IMR-90 (cell line): ENCODE measurements at regions not wholly inside any gene's neighbourhood (a gene's known extent, or its start where the extent isn't known, plus 50 kb on each side); places are given as distances from the start of the nearest gene placed in this dataset.

Experiments used
- ATAC-seq: fragments of 200-7000 bp; cut with Tn5 transposase; 2 replicates; pipeline ENCODE4 v1.9.1; 2020; ENCODE audit warnings: low read depth, mild to moderate bottlenecking, moderate library complexity
- BruUV-seq: library from RNA; stranded (reverse); fragments of 400-500 nt; replicated peaks from 2 replicates; lab custom pipeline; 2021; lab: Mats Ljungman, UMichigan
- CTCF ChIA-PET: fragments of 300-600 bp; formaldehyde crosslinking; extraction: SDS; loops from one replicate; lab custom pipeline; 2021; ENCODE audit warnings: antibody characterized with exemption; lab: Yijun Ruan, JAX
- POLR2A ChIA-PET: fragments of 300-600 bp; sonication (Branson Sonifier 250); formaldehyde crosslinking; loops from one replicate; lab custom pipeline; 2022; ENCODE audit warnings: antibody characterized with exemption; ENCODE audit not compliant: unreplicated experiment; lab: Charles Lee
- DNase-seq: peaks from one replicate; pipeline ENCODE4 v3.0.0; 2013
- H2AFZ ChIP-seq: replicated peaks from 2 replicates; pipeline ENCODE3; 2013; ENCODE audit warnings: low read length, mild to moderate bottlenecking; ENCODE audit not compliant: poor library complexity
- H2AK5ac ChIP-seq: 2 replicates; pipeline ENCODE4 v1.6.1; 2013; ENCODE audit warnings: low read depth, low read length, inconsistent platforms
- H2AK9ac ChIP-seq: replicated peaks from 2 replicates; pipeline ENCODE3; 2013; ENCODE audit warnings: mild to moderate bottlenecking, low read depth, low read length, moderate library complexity; ENCODE audit not compliant: poor library complexity
- H2BK120ac ChIP-seq: 2 replicates; pipeline ENCODE4 v1.6.1; 2013; ENCODE audit warnings: low read depth, low read length, inconsistent platforms
- H2BK15ac ChIP-seq: 3 replicates; pipeline ENCODE4 v1.6.1; 2013; ENCODE audit warnings: low read depth, low read length, inconsistent platforms
- H2BK20ac ChIP-seq: 2 replicates; pipeline ENCODE4 v1.6.1; 2013; ENCODE audit warnings: low read depth, mild to moderate bottlenecking, inconsistent platforms, low read length, moderate library complexity
- H2BK5ac ChIP-seq: 2 replicates; pipeline ENCODE4 v1.6.1; 2013; ENCODE audit warnings: mild to moderate bottlenecking, low read depth, low read length, inconsistent platforms; ENCODE audit not compliant: poor library complexity, severe bottlenecking
- H3K14ac ChIP-seq: replicated peaks from 2 replicates; pipeline ENCODE4 v1.6.1; 2013; ENCODE audit warnings: low read depth, low read length, inconsistent platforms
- H3K18ac ChIP-seq: 2 replicates; pipeline ENCODE4 v1.6.1; 2013; ENCODE audit warnings: low read depth, low read length, control low read depth
- H3K23ac ChIP-seq: 2 replicates; pipeline ENCODE4 v1.6.1; 2013; ENCODE audit warnings: low read depth, low read length, inconsistent platforms
- H3K27ac ChIP-seq: 2 replicates; pipeline ENCODE4 v1.5.1; 2013; ENCODE audit warnings: mild to moderate bottlenecking, control low read depth, low read length; ENCODE audit not compliant: insufficient read depth
- H3K27me3 ChIP-seq: 2 replicates; pipeline ENCODE4 v1.6.1; 2013; ENCODE audit warnings: low read length; ENCODE audit not compliant: control insufficient read depth, insufficient read depth
- H3K36me3 ChIP-seq: 2 replicates; pipeline ENCODE4 v1.6.1; 2013; ENCODE audit warnings: low read length, mixed read lengths; ENCODE audit not compliant: control insufficient read depth, insufficient read depth
- H3K4ac ChIP-seq: 2 replicates; pipeline ENCODE4 v1.6.1; 2013; ENCODE audit warnings: low read depth, low read length, inconsistent platforms
- H3K4me1 ChIP-seq: 2 replicates; pipeline ENCODE4 v1.6.1; 2013; ENCODE audit warnings: low read length, mixed read lengths; ENCODE audit not compliant: control insufficient read depth, insufficient read depth
- H3K4me2 ChIP-seq: 2 replicates; pipeline ENCODE4 v1.6.1; 2013; ENCODE audit warnings: low read depth, mild to moderate bottlenecking, control low read depth, low read length, moderate library complexity
- H3K4me3 ChIP-seq: 2 replicates; pipeline ENCODE4 v1.5.1; 2013; ENCODE audit warnings: low read depth, mild to moderate bottlenecking, control low read depth, low read length, moderate library complexity; ENCODE audit not compliant: insufficient read depth
- H3K56ac ChIP-seq: 2 replicates; pipeline ENCODE4 v1.6.1; 2013; ENCODE audit warnings: low read length, inconsistent platforms; ENCODE audit not compliant: insufficient read depth; ENCODE audit errors: extremely low read depth
- H3K79me1 ChIP-seq, 2 experiments: 2 replicates each; pipeline ENCODE4 v1.6.1; 2013; ENCODE audit warnings: low read length in 2 of 2, inconsistent platforms in 1 of 2, low read depth in 1 of 2
- H3K9ac ChIP-seq: 2 replicates; pipeline ENCODE4 v1.6.1; 2013; ENCODE audit warnings: low read depth, low read length, control low read depth
- H3K9me1 ChIP-seq: 2 replicates; pipeline ENCODE4 v1.6.1; 2013; ENCODE audit warnings: low read length, inconsistent platforms; ENCODE audit not compliant: insufficient read depth
- H3K9me3 ChIP-seq: 2 replicates; pipeline ENCODE4 v1.6.1; 2013; ENCODE audit warnings: low read length; ENCODE audit not compliant: control insufficient read depth, insufficient read depth
- H4K20me1 ChIP-seq: 2 replicates; pipeline ENCODE4 v1.6.1; 2013; ENCODE audit warnings: low read length, inconsistent platforms; ENCODE audit not compliant: insufficient read depth
- H4K5ac ChIP-seq: 2 replicates; pipeline ENCODE4 v1.6.1; 2013; ENCODE audit warnings: mild to moderate bottlenecking, low read depth, low read length, control low read depth
- H4K8ac ChIP-seq, 2 experiments: 2 replicates each; pipeline ENCODE4 v1.6.1; 2013; ENCODE audit warnings: low read depth in 2 of 2, low read length in 2 of 2, control low read depth in 1 of 2, inconsistent platforms in 1 of 2
- H4K91ac ChIP-seq: 2 replicates; pipeline ENCODE4 v1.6.1; 2013; ENCODE audit warnings: low read depth, low read length, inconsistent platforms; ENCODE audit not compliant: insufficient read depth
- BHLHE40 ChIP-seq: fragments of 150-350 bp; IDR thresholded peaks from 2 replicates; pipeline ENCODE4 v1.6.1; 2016; ENCODE audit warnings: mild to moderate bottlenecking, low read depth, low read length
- CEBPB ChIP-seq: IDR thresholded peaks from 2 replicates; pipeline ENCODE4 v1.6.1; 2012; ENCODE audit warnings: low read depth, low read length, improper control_type of control experiment
- FOS ChIP-seq: fragments of 150-350 bp; IDR thresholded peaks from 2 replicates; pipeline ENCODE4 v1.6.1; 2016; ENCODE audit warnings: low read depth, low read length
- MAFK ChIP-seq: IDR thresholded peaks from 2 replicates; pipeline ENCODE4 v1.6.1; 2012; ENCODE audit warnings: low read depth, low read length, improper control_type of control experiment
- MAZ ChIP-seq: IDR thresholded peaks from 2 replicates; pipeline ENCODE4 v1.6.1; 2012; ENCODE audit warnings: low read depth, mild to moderate bottlenecking, low read length, improper control_type of control experiment, moderate library complexity, borderline replicate concordance
- MXI1 ChIP-seq: IDR thresholded peaks from 2 replicates; pipeline ENCODE4 v1.6.1; 2012; ENCODE audit warnings: low read depth, mild to moderate bottlenecking, low read length, moderate library complexity, borderline replicate concordance
- NFE2L2 ChIP-seq: fragments of 150-350 bp; IDR thresholded peaks from 2 replicates; pipeline ENCODE4 v1.6.1; 2016; ENCODE audit warnings: low read depth, mild to moderate bottlenecking, low read length
- POLR2A ChIP-seq: IDR thresholded peaks from 2 replicates; pipeline ENCODE4 v1.6.1; 2012; ENCODE audit warnings: mild to moderate bottlenecking, low read depth, low read length
- RAD21 ChIP-seq: IDR thresholded peaks from 2 replicates; pipeline ENCODE4 v1.6.1; 2012; ENCODE audit warnings: low read length, improper control_type of control experiment
- RCOR1 ChIP-seq: IDR thresholded peaks from 2 replicates; pipeline ENCODE4 v1.6.1; 2012; ENCODE audit warnings: mild to moderate bottlenecking, low read length, improper control_type of control experiment; ENCODE audit not compliant: insufficient replicate concordance
- RFX5 ChIP-seq: IDR thresholded peaks from 2 replicates; pipeline ENCODE4 v1.8.0; 2012; ENCODE audit warnings: low read depth, mild to moderate bottlenecking, low read length, moderate library complexity
- SMC3 ChIP-seq: fragments of 150-350 bp; IDR thresholded peaks from 2 replicates; pipeline ENCODE4 v1.6.1; 2016; ENCODE audit warnings: low read depth, mild to moderate bottlenecking, antibody characterized with exemption, low read length, moderate library complexity
- WGBS, 2 experiments: methylation state at CpG; one replicate each; pipeline versions ENCODE4 v1.1.5 to v1.1.7; 2013; ENCODE audit warnings: missing lambda C conversion rate in 2 of 2; ENCODE audit not compliant: insufficient read length in 1 of 2; ENCODE audit errors: extremely low coverage in 2 of 2; 5-methylcytosine and 5-hydroxymethylcytosine counted together
- dilution Hi-C: fragments of 300-500 bp; cut with HindIII; formaldehyde crosslinking; loops from one replicate; pipeline ENCODE4 v1.14.3; 2018; ENCODE audit warnings: low sequenced_read_pairs; ENCODE audit not compliant: unreplicated experiment
- in situ Hi-C: fragments of 300-500 bp; cut with MboI; formaldehyde crosslinking; loops from 3 replicates; pipeline ENCODE4 v1.14.3; 2019; ENCODE audit warnings: low sequenced_read_pairs, inconsistent platforms, mixed read lengths
- intact Hi-C: fragments of 100-400 bp; cut with micrococcal nuclease; formaldehyde crosslinking; loops from 2 replicates; pipeline ENCODE4 v1.10.0; 2022
- TF ChIP-seq, protein P1 (sequence below): conservative IDR thresholded peaks from 2 replicates; pipeline ENCODE4 v1.5.1; 2012; ENCODE audit warnings: mild to moderate bottlenecking, low read depth, low read length, improper control_type of control experiment
- TF ChIP-seq, protein P2 (sequence below): fragments of 150-350 bp; IDR thresholded peaks from 2 replicates; pipeline ENCODE4 v1.6.1; 2016; ENCODE audit warnings: low read depth, mild to moderate bottlenecking, low read length, moderate library complexity, borderline replicate concordance
- TF ChIP-seq, protein P3 (sequence below): fragments of 150-350 bp; IDR thresholded peaks from 2 replicates; pipeline ENCODE4 v1.6.1; 2017; ENCODE audit warnings: mild to moderate bottlenecking, antibody characterized with exemption, low read length, low read depth

DNA sequence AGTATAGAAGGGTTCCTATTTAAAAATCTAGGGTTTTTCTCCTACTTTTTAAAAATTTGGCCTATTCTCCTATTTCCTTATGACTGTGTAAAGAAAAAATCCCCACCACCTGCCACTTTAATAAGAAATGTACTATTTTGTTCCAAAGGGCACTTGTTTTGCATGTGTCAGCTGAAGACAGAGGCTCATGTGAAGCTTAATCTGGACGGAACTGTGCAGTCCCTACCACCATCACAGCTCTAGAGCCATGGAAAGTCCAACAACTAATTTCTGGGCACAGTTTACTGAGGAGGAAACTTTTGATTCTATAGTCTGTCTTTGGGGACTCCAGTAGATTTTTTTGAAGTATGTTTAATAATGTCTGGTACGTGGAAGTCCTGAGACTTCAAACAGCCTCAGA is 60.0 kb upstream of the AHI1 start:
- CTCF ChIA-PET: no interaction called here
- no peak overlapping the region for H3K56ac ChIP-seq
- H4K91ac ChIP-seq: no peak overlapping the region
- H3K18ac ChIP-seq: no peak overlapping the region
- DNase-seq: no peak
- H3K4me2 ChIP-seq: no peak overlapping the region
- no peaks in the 10 kb centered on the region for H3K27me3 ChIP-seq
- in situ Hi-C loops: no loop called here
- no peak overlapping the region for H3K4ac ChIP-seq
- no peak overlapping the region for H2BK20ac ChIP-seq
- intact Hi-C loops: no loop called here
- dilution Hi-C loops: no loop called here
- H3K23ac ChIP-seq: no peak overlapping the region
- BruUV-seq: no TSS peak
- no peak for ATAC-seq
- H2BK5ac ChIP-seq: no peak overlapping the region
- no peak for TF ChIP-seq NFE2L2
- TF ChIP-seq, protein P1, sequence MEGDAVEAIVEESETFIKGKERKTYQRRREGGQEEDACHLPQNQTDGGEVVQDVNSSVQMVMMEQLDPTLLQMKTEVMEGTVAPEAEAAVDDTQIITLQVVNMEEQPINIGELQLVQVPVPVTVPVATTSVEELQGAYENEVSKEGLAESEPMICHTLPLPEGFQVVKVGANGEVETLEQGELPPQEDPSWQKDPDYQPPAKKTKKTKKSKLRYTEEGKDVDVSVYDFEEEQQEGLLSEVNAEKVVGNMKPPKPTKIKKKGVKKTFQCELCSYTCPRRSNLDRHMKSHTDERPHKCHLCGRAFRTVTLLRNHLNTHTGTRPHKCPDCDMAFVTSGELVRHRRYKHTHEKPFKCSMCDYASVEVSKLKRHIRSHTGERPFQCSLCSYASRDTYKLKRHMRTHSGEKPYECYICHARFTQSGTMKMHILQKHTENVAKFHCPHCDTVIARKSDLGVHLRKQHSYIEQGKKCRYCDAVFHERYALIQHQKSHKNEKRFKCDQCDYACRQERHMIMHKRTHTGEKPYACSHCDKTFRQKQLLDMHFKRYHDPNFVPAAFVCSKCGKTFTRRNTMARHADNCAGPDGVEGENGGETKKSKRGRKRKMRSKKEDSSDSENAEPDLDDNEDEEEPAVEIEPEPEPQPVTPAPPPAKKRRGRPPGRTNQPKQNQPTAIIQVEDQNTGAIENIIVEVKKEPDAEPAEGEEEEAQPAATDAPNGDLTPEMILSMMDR: no peak
- TF ChIP-seq CEBPB: no peak
- TF ChIP-seq RFX5: no peak
- no peak for TF ChIP-seq RAD21
- no peak for TF ChIP-seq POLR2A
- TF ChIP-seq MXI1: no peak
- TF ChIP-seq, protein P2, sequence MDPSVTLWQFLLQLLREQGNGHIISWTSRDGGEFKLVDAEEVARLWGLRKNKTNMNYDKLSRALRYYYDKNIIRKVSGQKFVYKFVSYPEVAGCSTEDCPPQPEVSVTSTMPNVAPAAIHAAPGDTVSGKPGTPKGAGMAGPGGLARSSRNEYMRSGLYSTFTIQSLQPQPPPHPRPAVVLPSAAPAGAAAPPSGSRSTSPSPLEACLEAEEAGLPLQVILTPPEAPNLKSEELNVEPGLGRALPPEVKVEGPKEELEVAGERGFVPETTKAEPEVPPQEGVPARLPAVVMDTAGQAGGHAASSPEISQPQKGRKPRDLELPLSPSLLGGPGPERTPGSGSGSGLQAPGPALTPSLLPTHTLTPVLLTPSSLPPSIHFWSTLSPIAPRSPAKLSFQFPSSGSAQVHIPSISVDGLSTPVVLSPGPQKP: no peak
- TF ChIP-seq, protein P3, sequence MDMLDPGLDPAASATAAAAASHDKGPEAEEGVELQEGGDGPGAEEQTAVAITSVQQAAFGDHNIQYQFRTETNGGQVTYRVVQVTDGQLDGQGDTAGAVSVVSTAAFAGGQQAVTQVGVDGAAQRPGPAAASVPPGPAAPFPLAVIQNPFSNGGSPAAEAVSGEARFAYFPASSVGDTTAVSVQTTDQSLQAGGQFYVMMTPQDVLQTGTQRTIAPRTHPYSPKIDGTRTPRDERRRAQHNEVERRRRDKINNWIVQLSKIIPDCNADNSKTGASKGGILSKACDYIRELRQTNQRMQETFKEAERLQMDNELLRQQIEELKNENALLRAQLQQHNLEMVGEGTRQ: no peak
- TF ChIP-seq RCOR1: no peak
- TF ChIP-seq SMC3: no peak
- no peak for TF ChIP-seq MAFK
- TF ChIP-seq BHLHE40: no peak
- no peak for TF ChIP-seq MAZ
- no peak for TF ChIP-seq FOS
- H4K5ac ChIP-seq: no peak overlapping the region
- no peaks in the 10 kb centered on the region for H4K20me1 ChIP-seq
- H4K8ac ChIP-seq: no peak overlapping the region
- no peaks in the 10 kb centered on the region for H3K9me3 ChIP-seq
- no peaks in the 10 kb centered on the region for H3K9me1 ChIP-seq
- H3K79me1 ChIP-seq: no peaks in the 10 kb centered on the region
- H3K4me3 ChIP-seq: no peak overlapping the region
- H3K4me1 ChIP-seq: no peaks in the 10 kb centered on the region
- POLR2A ChIA-PET: no interaction called here
- no peak overlapping the region for H2AK9ac ChIP-seq
- no peak overlapping the region for H3K14ac ChIP-seq
- H3K9ac ChIP-seq: no peak overlapping the region
- H2AFZ ChIP-seq: no peak overlapping the region
- 83% methylated on average over 1 of the region's 2 CpGs; no CpG with 5 or more reads in 1 of the 2 experiments for WGBS, 2 experiments
- no peak overlapping the region for H2BK15ac ChIP-seq
- H2AK5ac ChIP-seq: no peak overlapping the region
- H2BK120ac ChIP-seq: no peak overlapping the region
- no peaks in the 10 kb centered on the region for H3K36me3 ChIP-seq
- no peak overlapping the region for H3K27ac ChIP-seq
